22Rv1 (cell line): ENCODE measurements at regions not wholly inside any gene's neighbourhood (a gene's known extent, or its start where the extent isn't known, plus 50 kb on each side); places are given as distances from the start of the nearest gene placed in this dataset.

Source experiments
- CTCF ChIP-seq: fragments of 450-650 bp; IDR thresholded peaks from 2 replicates; pipeline ENCODE4 v1.5.1; 2017; ENCODE audit warnings: mild to moderate bottlenecking
- ZFX ChIP-seq: fragments of 450-650 bp; IDR thresholded peaks from 2 replicates; pipeline ENCODE4 v1.6.1; 2017; ENCODE audit warnings: antibody characterized with exemption, borderline replicate concordance

GRCh38 chr15:29622637-29623036 is 199.6 kb downstream of the TJP1 start:
- TF ChIP-seq CTCF (no peak), ZFX (no peak)
